Stimulated activated CD4-positive, alpha-beta T cell treated with anti-CD3 and anti-CD28 coated beads, Interleukin-4, amount 100 ng/mL, for 4 hours (primary cell): ENCODE measurements at regions not wholly inside any gene's neighbourhood (a gene's known extent, or its start where the extent isn't known, plus 50 kb on each side); places are given as distances from the start of the nearest gene placed in this dataset.

Experiments
- DNase-seq, 2 experiments: peaks; one replicate each; pipeline ENCODE4 v3.0.0-alpha.2; 2020

DNA sequence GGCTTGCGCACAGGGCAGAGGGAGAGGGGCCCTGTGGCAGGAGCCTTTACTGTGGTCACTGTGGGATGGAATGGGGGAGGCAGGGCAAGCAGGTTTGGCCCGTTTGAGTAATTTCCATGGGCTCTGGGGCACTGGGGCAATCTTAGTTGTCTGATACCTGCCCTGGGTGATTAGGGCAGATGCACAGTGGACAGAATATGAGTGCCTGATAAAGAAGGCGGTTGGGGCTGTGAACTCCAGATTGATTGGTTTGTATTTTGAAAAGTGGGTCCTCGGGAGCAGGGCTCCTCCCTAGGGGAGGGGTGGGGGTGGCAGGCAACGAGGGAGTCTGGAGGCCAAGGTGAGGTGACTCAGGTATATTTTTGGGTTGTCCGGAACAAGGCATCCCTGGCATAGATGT lies 247.5 kb downstream of the NSG2 start:
- no peak for DNase-seq

DNA sequence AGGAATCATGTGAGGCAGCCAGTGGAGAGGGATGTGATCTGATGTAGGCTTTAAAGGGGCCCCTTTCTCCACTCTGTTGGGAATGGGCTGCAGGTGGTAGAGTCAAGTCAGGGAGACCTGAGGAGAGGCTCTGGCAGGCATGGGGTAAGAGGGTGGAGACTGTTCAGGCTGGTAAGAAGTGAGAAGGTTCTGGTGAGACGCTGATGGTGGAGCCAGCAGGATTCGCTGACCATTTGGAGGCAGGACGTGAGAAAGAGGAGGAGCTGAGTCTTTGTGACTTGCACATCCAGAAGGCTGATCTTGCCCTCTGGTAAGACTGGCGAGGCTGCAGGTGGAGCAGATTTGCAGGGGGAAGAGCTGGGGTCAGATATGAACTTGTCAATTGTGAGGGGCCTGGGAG lies 248.0 kb downstream of the NSG2 start:
- DNase-seq: no peak

DNA sequence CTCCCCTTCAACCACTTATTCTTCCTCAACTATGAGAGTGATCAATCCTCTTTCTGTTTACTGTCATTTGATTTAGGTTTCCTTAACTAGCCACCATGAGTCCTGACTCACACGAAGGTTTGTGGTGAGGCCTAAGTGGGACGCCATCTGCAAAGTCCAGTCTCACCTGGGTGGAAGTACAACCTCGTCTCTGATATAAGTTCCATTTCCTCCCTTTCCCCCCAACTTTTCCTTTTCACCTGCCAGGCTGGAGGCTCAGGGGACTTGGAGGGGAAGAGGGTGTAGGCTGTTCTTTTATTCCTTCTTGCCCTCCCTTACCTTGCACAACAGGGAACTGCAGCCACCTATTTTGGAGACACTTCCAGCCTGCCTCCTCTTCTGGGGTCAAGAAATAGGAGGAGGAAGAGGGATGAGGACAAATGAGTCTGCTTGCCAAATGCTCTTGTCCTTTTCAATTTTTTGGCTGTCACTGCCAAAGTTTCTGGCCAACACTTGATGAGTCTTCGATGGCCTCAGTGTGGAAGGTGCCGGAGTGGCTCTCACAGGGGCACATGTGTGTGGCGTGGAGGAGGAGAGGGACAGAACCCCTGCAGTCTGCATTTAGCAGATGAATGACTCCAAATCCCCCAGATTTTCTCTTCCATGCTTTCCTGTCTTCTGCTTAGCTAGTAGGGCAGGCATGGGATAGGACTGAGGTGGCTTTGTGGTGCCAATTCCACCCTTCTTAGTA lies 249.6 kb downstream of the NSG2 start:
- no peak for DNase-seq

DNA sequence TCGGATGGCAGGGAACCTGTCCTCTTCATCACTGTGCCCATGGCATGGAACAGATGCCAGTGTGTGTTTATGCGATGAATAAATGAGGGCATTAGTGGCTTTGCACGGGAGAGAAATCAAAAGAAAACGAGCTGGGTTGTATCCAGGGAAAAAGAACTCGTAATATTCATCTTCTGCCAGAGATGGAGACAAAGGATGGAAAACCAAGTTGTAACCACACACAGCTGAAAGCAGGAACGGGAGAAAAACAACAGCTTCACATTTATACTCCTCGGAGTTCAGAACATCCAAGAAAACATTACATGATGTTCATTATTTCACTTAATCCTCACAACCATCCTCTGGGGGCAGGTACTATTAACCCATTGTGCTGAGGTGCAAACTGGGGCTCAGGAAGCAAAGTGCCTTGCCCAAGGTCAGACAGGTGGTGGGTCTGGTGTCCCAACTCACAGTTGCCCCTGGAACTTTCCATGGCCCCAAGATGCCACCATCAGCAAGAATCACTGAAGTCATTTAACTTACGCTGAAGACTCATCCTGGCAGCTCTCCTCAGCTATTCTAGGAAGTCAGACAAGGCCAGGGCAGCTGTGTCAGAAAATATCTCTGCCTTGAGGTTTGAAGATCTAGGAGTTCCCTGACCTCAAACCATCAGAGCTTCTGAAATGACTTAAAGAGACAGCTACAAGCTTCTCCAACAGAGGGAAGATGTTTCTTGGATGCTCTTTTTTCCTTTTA lies 250.4 kb downstream of the NSG2 start:
- no peak for DNase-seq

DNA sequence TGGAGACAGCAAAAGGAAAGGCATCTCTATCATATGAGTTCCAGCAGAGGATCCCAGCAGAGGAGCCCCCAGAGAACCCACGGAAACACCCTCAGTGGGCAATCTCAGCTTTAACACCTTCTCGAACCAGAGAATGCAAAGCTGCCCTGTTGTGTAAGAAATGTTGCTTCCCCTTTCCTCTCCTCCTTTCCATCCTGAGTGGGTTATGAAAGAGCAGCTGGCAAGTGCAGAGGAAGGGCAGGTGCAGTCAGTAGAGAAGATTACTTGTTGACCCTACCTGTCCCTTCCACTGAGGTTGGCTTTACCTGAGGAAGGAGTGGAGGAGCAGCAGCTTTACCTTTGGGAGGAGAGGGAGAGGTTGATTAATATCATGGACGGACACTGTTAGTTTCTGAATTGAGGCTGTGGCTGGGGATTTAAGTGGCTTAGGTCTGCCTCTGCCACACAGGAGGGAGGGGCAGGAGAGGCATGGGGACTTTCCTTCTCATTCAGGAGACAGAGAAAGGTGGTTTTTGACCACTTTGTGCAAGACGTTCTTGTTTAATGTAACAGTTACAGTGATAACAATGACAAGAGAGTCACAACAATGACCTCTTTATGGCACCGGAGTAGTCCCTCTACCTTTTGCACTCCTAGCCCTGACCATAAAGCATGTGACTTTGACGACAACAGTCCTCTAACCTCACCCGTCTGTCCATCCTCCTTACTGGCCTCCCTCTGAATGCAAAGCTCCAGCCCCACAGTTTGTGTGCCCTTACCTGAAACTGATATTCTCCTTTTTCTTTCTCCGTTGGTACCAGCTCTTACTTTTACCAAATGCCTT lies 254.8 kb downstream of the NSG2 start:
- DNase-seq: no peak

DNA sequence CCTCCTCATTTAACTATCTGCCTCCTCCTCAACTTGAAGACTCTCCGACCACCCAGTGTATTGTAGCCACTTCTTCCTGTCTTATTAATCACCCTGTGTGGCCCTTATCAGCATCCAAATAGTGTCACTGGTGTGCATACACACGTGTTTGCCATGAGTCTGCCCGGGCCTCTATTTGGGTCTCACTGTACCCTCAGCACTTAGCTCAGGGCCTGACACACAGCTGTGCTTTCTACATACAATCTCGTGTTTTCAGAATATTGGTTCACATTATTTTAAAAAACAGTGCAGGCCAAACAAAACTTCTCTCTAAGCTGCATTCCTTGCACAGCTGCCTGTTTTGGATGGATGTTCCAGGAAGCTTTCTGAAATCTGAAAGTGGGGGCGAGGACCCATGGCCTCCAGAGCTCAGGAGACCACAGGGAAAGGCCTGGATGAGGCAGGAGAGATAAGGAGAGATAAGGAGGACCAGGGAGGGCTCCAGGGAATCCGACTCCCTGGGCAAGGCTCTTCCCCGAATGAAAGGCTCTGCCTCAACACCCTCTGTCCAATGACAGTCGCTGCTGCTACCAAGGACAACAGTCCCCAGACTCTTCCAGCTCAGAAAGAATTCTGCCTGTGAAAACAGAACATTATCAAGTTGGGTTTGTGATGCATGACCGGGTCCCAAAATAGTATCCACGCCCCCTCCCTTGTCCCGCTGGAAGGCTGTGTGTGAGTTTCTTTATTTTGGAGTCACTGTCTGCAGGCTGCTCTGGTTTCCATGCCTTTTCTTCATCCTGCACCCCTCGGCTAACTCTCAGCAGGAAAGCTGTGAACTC lies 255.6 kb downstream of the NSG2 start:
- DNase-seq: no peak

DNA sequence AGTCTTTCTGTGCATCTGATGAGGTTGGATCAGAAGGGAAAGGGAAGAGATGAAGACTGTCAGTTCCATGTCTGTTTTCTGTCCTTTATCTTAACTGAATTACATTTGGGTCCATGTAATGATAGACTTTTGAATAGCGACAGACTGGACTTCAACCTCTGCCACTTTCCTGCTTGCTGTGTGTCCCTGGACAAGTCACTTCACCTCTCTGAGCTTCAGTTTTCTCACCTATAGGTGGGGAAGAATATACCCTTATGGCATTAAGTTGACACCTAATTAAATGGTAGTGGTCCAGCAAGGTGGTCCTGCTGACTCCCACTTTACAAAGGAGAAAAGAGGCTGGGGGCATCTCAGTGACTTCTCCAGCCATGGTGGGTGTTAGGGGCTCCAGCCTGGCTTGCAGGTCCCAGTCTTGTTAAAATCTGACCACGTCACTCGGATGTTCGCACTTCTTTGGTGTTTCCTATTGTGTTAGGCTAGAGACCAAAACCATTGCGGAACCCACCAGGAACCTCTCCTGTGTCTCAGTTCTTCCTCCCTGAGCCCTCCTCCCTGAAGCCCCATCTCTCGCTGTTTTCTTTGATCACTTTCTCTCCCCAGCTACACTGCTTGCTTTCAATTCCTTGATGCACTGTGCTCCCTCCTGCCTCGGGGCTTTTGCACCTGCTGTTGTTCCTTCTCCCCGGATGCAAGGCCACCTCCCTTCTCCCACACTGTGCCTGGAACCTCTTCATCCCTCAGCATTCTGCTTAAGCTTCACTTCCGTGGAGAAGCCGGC lies 256.5 kb downstream of the NSG2 start:
- no peak for DNase-seq

DNA sequence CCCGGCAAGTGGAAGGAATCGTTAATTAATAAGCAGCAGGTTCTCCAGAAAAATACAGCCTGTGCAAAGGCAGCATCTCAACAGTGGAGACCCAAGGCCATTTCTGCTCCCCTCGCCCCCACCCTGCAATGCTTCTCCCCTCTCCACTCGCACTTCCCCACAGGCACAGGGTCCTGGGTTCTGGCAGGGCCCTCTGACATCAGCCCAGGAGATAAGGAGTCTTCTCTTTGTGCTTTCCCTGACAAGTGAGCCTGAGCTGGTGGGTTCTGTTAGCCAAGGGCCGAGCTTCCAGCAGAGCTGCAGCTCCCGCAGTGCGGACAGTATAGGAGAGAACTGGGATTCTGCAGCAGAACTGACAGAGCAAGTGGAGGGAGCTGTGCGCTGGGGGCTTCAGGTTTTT lies 257.5 kb downstream of the NSG2 start:
- no peak for DNase-seq

DNA sequence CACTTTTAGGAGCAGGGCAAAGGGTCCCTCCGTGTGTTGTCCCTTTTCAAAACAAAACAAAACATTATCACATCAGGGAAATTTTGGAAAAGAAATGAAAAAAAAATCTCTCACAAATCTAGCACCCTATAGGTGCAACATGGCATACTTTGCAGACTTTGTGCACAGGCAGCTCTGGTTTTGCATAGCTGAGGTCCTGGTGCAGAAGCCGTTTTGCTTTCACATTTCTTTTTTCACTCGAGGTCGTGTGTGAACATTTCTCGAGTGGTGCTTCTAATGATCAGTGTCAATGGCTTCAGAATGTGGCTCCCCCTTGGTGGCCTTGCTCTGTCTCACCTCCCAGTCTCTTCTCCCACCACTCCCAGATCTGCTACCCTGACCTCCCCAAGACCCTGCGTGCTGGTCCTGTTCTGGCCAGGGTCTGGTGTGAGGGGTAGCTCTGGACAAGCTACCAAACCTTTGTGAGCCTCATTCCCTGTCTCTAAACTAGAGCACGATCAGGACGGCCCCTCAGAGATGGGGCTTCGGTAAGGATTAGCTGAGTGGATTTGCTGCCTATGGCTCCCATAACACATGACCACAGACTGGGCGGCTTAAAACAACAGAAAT lies 258.0 kb downstream of the NSG2 start:
- DNase-seq: no peak

DNA sequence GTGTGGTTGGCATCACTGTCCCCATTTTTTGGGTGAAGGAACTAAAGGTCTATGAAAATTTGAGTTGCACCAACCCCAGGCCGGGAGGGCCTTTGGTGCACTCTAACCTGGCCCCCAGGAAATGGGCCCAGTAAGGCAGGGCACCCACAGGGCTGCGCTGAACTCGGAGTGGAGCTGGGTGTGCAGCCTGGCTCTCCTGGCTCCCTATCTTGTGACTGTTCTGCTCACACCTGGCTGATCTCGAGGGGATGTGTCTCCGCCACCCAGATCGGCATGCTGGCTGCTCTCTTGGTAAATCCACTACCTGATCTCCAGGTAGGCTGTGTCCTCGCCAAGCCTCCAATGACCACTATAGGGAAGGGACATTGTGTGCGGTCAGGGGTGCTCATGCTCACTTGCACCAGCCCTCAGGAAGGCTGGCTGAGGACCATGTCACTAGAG lies 259.8 kb downstream of the NSG2 start:
- no peak for DNase-seq

DNA sequence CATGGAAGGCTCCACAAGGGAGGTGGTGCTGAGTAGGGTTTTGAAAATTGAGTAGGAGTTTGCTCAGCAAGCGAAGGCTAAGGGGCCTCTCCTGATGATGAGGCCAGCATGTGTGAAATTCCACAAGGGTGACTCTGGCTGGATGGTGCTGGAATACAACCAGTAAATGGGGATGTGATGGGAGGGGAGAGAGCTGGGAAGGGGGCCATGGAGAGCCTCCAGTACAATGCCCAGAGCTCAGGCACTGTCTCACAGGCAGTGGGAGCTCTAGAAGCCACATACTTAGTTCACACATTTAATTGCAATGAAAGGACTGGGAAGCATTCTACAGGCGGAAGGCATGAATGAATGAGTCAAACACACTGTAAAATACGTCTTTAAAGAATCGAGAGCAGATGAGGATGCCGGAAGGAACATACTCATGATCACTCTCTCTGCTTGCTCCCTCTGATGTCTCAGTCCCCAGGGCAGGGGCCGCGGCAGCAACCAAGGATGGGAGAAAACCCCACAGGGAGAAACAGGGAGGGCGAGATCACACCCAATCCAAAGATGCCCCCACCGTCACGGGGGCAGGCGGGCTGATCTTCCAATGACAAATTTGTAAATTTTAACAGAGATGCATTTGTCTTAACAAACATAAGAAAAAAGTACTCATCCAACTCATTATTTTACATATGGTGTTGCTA lies 261.0 kb downstream of the NSG2 start:
- DNase-seq: no peak

DNA sequence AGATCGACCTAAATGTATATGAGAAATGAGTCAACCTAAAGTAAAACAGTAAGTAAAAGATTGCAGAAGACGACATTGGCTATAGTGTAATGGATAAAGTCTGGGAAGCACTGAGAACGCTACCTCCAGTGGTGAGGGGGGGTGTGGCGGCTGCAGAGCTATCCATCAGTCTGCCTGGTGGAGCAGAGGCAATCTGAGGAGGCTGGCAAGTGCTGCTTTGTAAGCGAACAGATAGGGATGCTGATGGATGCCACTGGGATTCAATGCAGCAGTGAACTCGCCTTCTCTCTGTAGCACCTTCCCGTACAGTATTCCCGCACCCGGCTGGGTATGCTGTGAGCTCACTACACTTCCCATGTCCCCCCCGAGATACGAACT lies 261.5 kb downstream of the NSG2 start:
- DNase-seq: no peak

DNA sequence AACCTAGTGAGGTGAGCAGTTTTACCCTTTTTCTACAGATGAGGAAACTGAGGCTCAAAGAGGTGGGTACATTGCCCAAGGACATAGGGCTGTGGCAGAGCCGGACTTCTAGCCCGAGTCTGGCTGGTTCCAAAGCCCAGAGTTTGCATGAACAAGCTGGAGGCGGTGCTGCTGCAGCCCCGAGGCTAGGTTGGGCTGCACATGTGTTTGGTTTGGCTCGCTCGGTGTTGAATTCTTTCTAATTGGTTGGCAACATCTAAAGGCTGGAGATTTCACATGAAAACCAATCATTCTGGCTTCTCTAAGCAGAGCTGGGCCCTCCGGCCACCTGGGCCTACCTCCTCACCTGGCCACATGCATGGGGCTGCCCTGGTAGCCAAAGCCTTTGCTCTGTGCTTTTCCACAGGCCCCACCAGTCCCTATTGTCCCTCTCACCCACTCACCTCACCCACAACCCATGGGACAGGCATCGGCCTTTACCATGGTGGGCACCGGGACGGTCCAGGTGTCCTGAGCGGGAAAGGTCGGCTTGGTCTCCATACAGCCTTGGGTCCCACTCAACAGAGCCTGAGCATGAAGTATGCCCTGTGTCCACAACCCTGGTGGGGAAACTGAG lies 262.3 kb downstream of the NSG2 start:
- DNase-seq: no peak

DNA sequence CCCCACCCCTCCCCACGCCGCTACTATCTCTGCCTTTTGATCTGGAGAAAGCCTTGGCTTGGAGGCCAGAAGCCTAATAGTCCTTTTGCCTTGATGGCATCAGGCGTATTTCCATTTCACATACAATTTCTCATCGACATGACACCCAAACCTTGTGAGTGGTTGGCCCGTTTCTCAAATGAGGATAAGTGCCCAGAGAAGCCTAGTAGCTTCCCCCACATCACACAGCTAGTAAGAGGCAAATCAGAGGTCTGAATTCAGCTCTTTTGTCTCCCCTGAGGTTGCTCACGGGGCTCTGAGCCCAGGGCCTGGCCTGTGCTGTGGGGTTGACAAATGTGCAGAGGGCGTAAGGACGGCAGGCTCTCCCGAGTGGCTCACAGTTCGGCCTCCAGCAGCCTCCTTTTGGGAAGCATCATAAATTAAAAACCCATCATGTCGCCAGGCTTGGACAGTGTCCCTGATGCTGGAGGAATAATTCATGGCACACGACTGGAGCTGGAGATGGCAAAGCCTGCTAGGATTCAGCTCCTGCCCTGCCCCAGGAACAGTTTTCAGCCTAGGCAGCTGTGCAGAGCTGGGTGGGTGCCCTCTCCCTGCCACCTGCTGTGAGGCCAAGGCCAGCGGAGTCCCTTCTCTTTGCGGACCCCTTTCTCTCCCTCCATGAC lies 263.8 kb downstream of the NSG2 start:
- no peak for DNase-seq

DNA sequence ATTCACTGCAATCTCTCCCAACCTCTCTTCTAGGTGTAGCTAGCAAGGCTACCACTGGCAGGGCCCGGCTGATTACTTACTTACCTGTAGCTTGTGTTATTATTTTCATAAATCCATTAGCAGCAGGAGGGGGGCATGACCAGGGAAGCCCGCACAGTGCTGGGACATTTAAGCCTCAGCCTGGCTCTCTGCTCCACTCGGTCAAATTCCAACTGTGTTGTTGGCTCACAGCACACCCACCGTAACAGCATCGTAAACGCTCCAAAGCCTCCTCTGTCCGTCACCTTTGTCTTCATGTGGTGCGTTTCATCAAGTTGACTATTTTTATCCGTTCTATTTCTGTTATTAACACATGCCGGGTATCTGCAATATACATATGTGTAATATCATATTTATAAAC lies 264.7 kb downstream of the NSG2 start:
- no peak for DNase-seq

DNA sequence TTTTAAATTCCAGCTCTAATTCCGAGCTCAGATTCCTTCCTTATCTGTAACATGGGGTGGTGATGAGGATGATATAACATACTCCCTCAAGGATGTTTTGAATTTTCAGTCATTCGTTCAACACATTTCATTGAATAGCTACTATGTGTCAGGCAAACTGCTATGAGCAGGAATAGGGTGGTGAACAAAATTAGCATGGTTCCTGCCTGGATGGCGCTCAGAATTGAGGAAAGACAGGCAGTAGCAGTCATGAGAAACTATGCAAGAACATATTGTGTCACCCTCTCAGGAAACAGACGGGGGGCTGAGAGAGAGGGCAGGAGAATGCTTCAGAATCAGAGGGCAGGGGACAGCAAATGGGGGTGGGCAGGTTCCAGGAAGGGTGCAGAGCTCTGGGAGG lies 265.2 kb downstream of the NSG2 start:
- no peak for DNase-seq

DNA sequence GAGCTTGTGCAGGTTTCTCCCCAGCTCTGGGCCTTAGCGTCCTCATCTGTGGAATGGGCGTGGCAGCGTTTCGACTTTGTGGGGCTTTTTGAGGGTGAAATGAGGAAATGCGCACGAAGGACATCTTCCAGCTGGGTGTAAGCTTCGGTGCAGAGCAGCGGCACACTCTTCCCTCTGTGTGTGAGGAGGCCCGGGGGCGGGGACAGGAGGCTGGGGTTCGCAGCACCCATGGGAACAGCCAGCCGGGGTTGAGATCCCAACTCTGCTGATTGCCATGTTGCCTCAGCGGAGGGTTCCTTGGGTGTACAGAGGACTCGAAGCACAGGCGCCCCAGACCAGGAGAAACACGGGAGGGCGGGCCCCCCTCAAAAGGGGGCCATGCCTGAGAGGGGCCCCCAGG lies 265.6 kb downstream of the NSG2 start:
- no peak for DNase-seq

DNA sequence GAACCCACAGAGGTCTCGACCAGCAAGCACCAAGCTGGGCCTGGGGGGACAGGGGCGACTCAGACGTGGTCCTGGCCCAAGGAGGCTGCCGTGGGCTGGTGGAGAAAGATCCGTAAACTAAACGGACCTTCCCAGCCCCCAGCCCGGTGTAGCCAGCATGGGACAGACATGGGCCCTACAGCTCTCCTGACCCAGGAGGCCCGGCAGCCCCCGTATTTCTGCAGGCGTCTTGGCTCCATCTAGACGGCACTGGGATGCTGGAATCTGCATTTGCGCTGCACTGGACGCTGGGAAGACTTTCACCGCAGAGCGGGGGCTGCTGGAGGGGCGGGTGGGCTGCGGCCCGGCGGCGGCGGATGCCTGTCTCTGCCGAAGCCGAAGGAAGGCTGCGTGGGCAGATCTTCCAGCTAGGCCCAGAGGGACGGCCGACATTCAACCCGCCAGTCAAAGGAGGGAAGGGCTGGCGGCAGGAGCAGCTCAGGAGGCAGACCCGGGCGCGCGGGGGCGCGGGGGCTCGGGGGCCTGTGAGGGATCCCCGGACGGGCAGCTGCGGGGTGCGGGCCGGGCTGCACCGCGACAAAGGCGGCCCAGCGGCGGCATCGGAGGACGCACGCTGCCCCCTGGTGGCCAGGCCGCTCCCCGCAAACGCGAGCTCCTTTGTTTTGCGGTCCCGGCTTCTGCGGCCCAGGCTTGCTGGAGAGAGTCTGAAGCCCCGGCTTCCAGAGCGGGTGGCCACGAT lies 266.2 kb downstream of the NSG2 start:
- peak; percentile 25 to 66 for DNase-seq

DNA sequence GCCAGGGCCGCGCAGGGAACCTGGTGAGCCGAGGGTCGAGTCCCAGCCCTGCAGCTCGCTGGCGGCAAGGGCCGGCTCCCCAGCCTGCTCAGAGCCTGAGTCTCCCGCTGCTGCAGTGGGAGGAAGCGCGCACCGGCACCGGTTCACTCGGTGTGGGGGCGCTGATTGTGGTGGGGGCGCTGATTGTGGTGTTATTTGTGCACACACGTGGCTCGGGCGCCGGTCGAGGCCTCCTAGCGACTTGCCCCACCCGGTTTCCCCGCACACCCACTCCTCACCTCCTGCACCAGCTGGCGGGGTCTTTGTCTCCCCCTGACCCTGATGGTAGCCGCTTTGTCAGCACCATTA lies 266.7 kb downstream of the NSG2 start:
- DNase-seq: no peak
